ENCODE measurements at regions not wholly inside any gene's neighbourhood (a gene's known extent, or its start where the extent isn't known, plus 50 kb on each side); places are given as distances from the start of the nearest gene placed in this dataset.
"Not testable (repeated sequence)": the region's sequence is repeated elsewhere in the genome, so short reads cannot be mapped to it uniquely, and the experiment has no call there.

GRCh38 chr10:23914641-23915040 is 294.3 kb upstream of the KIAA1217 start:
- TF ChIP-seq FOXA1 (IDR thresholded peaks at IDR 0.05) (no peak), LEF1 (IDR thresholded peaks at IDR 0.05; ENCODE audit: borderline replicate concordance) (no peak), ELF4 (IDR thresholded peaks at IDR 0.05) (no peak), HDGF (IDR thresholded peaks at IDR 0.05; ENCODE audit: borderline replicate concordance) (no peak), ZNF384 (IDR thresholded peaks at IDR 0.05) (no peak), NFRKB (IDR thresholded peaks at IDR 0.05) (no peak), TARDBP (IDR thresholded peaks at IDR 0.05) (no peak), L3MBTL2 (conservative IDR thresholded peaks at IDR 0.05) (no peak), CTBP1 (IDR thresholded peaks at IDR 0.05; ENCODE audit: borderline replicate concordance) (no peak), BHLHE40 (IDR thresholded peaks at IDR 0.05; ENCODE audit: borderline replicate concordance) (no peak), FOXM1 (IDR thresholded peaks at IDR 0.05; ENCODE audit: borderline replicate concordance) (no peak), SP1 (IDR thresholded peaks at IDR 0.05) (no peak), FOXK2 (IDR thresholded peaks at IDR 0.05) (no peak), SUZ12 (IDR thresholded peaks at IDR 0.05) (no peak), ARNT (IDR thresholded peaks at IDR 0.05) (no peak)
- TF ChIP-seq, protein P1, sequence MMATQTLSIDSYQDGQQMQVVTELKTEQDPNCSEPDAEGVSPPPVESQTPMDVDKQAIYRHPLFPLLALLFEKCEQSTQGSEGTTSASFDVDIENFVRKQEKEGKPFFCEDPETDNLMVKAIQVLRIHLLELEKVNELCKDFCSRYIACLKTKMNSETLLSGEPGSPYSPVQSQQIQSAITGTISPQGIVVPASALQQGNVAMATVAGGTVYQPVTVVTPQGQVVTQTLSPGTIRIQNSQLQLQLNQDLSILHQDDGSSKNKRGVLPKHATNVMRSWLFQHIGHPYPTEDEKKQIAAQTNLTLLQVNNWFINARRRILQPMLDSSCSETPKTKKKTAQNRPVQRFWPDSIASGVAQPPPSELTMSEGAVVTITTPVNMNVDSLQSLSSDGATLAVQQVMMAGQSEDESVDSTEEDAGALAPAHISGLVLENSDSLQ (IDR thresholded peaks at IDR 0.05), result no peak
- ChIA-PET CTCF (no interaction called here), POLR2A (no interaction called here)
- DNase-seq (ENCODE audit: extremely low spot score), result no peak

- CTCF ChIA-PET, result no interaction called here
- DNase-seq (ENCODE audit: extremely low spot score), result no peak
- POLR2A ChIA-PET, result no interaction called here
- TF ChIP-seq ZNF384 (IDR thresholded peaks at IDR 0.05), result no peak
- no peak for TF ChIP-seq SUZ12 (IDR thresholded peaks at IDR 0.05)
- TF ChIP-seq L3MBTL2 (conservative IDR thresholded peaks at IDR 0.05), result no peak
- TF ChIP-seq FOXA1 (IDR thresholded peaks at IDR 0.05), result no peak
- no peak for TF ChIP-seq CTBP1 (IDR thresholded peaks at IDR 0.05; ENCODE audit: borderline replicate concordance)
- no peak for TF ChIP-seq ARNT (IDR thresholded peaks at IDR 0.05)
- TF ChIP-seq HDGF (IDR thresholded peaks at IDR 0.05; ENCODE audit: borderline replicate concordance), result no peak
- TF ChIP-seq FOXK2 (IDR thresholded peaks at IDR 0.05), result no peak
- no peak for TF ChIP-seq NFRKB (IDR thresholded peaks at IDR 0.05)
- no peak for TF ChIP-seq LEF1 (IDR thresholded peaks at IDR 0.05; ENCODE audit: borderline replicate concordance)
- no peak for TF ChIP-seq SP1 (IDR thresholded peaks at IDR 0.05)
- no peak for TF ChIP-seq BHLHE40 (IDR thresholded peaks at IDR 0.05; ENCODE audit: borderline replicate concordance)
- no peak for TF ChIP-seq ELF4 (IDR thresholded peaks at IDR 0.05)
Measured at GRCh38 chr10:23917251-23917840, 291.6 kb upstream of the KIAA1217 start.

GRCh38 chr10:23918090-23918723 is 290.7 kb upstream of the KIAA1217 start:
- CTCF ChIA-PET, result interaction anchor here (0.8 kb wide), 1 partner anchor 75 kb away, joined by 3 read pairs; no protein-coding TSS in a partner anchor
- no peak for TF ChIP-seq L3MBTL2 (conservative IDR thresholded peaks at IDR 0.05)
- POLR2A ChIA-PET, result no interaction called here
- no peak for DNase-seq (ENCODE audit: extremely low spot score)

- DNase-seq (ENCODE audit: extremely low spot score), result no peak
- ChIA-PET POLR2A (no interaction called here), CTCF (interaction anchor here (0.8 kb wide), 1 partner anchor 75 kb away, joined by 3 read pairs; no protein-coding TSS in a partner anchor)
- TF ChIP-seq BHLHE40 (IDR thresholded peaks at IDR 0.05; ENCODE audit: borderline replicate concordance) (no peak), L3MBTL2 (conservative IDR thresholded peaks at IDR 0.05) (no peak), HDGF (IDR thresholded peaks at IDR 0.05; ENCODE audit: borderline replicate concordance) (no peak), LEF1 (IDR thresholded peaks at IDR 0.05; ENCODE audit: borderline replicate concordance) (no peak), SP1 (IDR thresholded peaks at IDR 0.05) (no peak), FOXA1 (IDR thresholded peaks at IDR 0.05) (no peak), TARDBP (IDR thresholded peaks at IDR 0.05) (no peak), FOXK2 (IDR thresholded peaks at IDR 0.05) (no peak), ELF4 (IDR thresholded peaks at IDR 0.05) (no peak), SUZ12 (IDR thresholded peaks at IDR 0.05) (no peak), NFRKB (IDR thresholded peaks at IDR 0.05) (no peak), ARNT (IDR thresholded peaks at IDR 0.05) (no peak)
- TF ChIP-seq, protein P1 (IDR thresholded peaks at IDR 0.05), result no peak
Measured at GRCh38 chr10:23918839-23919238, 290.1 kb upstream of the KIAA1217 start.

GRCh38 chr10:23927576-23928325 is 281.2 kb upstream of the KIAA1217 start:
- ChIA-PET CTCF (interaction anchor here (0.6 kb wide), 1 partner anchor 585 kb away, joined by 3 read pairs; no protein-coding TSS in a partner anchor), POLR2A (no interaction called here)
- DNase-seq (ENCODE audit: extremely low spot score), result no peak
- no peak for TF ChIP-seq NFRKB (IDR thresholded peaks at IDR 0.05)
- no peak for TF ChIP-seq L3MBTL2 (conservative IDR thresholded peaks at IDR 0.05)
- no peak for TF ChIP-seq FOXA1 (IDR thresholded peaks at IDR 0.05)
- no peak for TF ChIP-seq HDGF (IDR thresholded peaks at IDR 0.05; ENCODE audit: borderline replicate concordance)
- TF ChIP-seq LEF1 (IDR thresholded peaks at IDR 0.05; ENCODE audit: borderline replicate concordance), result no peak
- no peak for TF ChIP-seq ARNT (IDR thresholded peaks at IDR 0.05)
- TF ChIP-seq, protein P1 (IDR thresholded peaks at IDR 0.05), result no peak
- TF ChIP-seq ZNF384 (IDR thresholded peaks at IDR 0.05), result no peak
- no peak for TF ChIP-seq BHLHE40 (IDR thresholded peaks at IDR 0.05; ENCODE audit: borderline replicate concordance)

DNA sequence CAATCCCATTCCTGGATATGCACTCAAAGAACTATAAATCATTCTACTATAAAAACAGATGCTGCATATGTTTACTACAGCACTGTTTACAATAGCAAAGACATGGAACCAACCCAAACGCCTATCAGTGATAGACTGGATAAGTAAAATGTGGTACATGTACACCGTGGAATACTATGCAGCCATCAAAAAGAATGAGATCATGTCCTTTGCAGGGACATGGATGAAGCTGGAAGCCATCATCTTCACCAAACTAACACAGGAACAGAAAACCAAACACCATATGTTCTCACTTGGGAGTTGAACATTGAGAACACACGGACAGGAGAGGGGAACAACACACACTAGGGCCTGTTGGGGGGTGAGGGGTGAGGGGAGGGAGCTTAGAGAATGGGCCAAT is 274.9 kb upstream of the KIAA1217 start:
- CTCF ChIA-PET; DNase-seq (ENCODE audit: extremely low spot score); POLR2A ChIA-PET: not testable (repeated sequence)

Measured in HEK293T (cell line).